HEK293 (cell line): ENCODE measurements at regions not wholly inside any gene's neighbourhood (a gene's known extent, or its start where the extent isn't known, plus 50 kb on each side); places are given as distances from the start of the nearest gene placed in this dataset.

Source experiments
- CTCF ChIA-PET: fragments of 350-600 bp; formaldehyde crosslinking; extraction: SDS; loops from one replicate; lab custom pipeline; 2021; ENCODE audit warnings: antibody characterized with exemption; lab: Yijun Ruan, JAX
- POLR2A ChIA-PET: fragments of 300-600 bp; formaldehyde crosslinking; extraction: SDS; loops from one replicate; lab custom pipeline; 2020; ENCODE audit warnings: antibody characterized with exemption, inconsistent platforms; lab: Yijun Ruan, JAX
- H3K27ac ChIP-seq: fragments of 200-500 bp; sonication (Bioruptor generic); 2 replicates; pipeline ENCODE4 v1.5.1; 2014; ENCODE audit warnings: low read depth, low read length, control low read depth, inconsistent platforms; ENCODE audit errors: extremely low read depth
- H3K36me3 ChIP-seq, 2 experiments: fragments of 200-500 bp in 1 of 2; sonication (Bioruptor generic) in 1 of 2; 1 replicate in 1 of 2; 2 replicates in 1 of 2; pipeline ENCODE4 v1.5.1; 2014 to 2017; ENCODE audit warnings: inconsistent platforms in 2 of 2, low read length in 2 of 2; ENCODE audit not compliant: control insufficient read depth in 2 of 2, insufficient read depth in 1 of 2
- H3K4me1 ChIP-seq: fragments of 200-500 bp; sonication (Bioruptor generic); 2 replicates; pipeline ENCODE4 v1.5.1; 2014; ENCODE audit warnings: mild to moderate bottlenecking, low read length, inconsistent platforms; ENCODE audit not compliant: control insufficient read depth, insufficient read depth
- H3K4me3 ChIP-seq: 2 replicates; pipeline ENCODE4 v1.5.1; 2011; ENCODE audit warnings: low read depth, mild to moderate bottlenecking, control low read depth, low read length, moderate library complexity
- H3K9me3 ChIP-seq: fragments of 200-500 bp; sonication (Bioruptor generic); 2 replicates; pipeline ENCODE4 v1.5.1; 2014; ENCODE audit warnings: low read depth, low read length, inconsistent platforms; ENCODE audit not compliant: control insufficient read depth, insufficient read depth
- AEBP2 ChIP-seq: fragments of 450-650 bp; formaldehyde crosslinking; IDR thresholded peaks from 2 replicates; pipeline ENCODE4 v1.5.1; 2016; ENCODE audit warnings: missing biosample characterization, missing genetic modification characterization, borderline replicate concordance
- ELK4 ChIP-seq: IDR thresholded peaks from 2 replicates; pipeline ENCODE4 v1.6.1; 2011; ENCODE audit warnings: mild to moderate bottlenecking, low read depth, low read length, borderline replicate concordance
- GLI4 ChIP-seq: fragments of 450-650 bp; formaldehyde crosslinking; IDR thresholded peaks from 2 replicates; pipeline ENCODE4 v1.5.1; 2016; ENCODE audit warnings: missing biosample characterization, missing genetic modification characterization
- PRDM1 ChIP-seq: fragments of 450-650 bp; formaldehyde crosslinking; IDR thresholded peaks from 2 replicates; pipeline ENCODE4; 2016; ENCODE audit warnings: missing biosample characterization, missing genetic modification characterization
- REST ChIP-seq: fragments of 450-650 bp; formaldehyde crosslinking; IDR thresholded peaks from 2 replicates; pipeline ENCODE4 v1.5.1; 2016; ENCODE audit warnings: missing biosample characterization, missing genetic modification characterization
- SP2 ChIP-seq: fragments of 450-650 bp; formaldehyde crosslinking; IDR thresholded peaks from 2 replicates; pipeline ENCODE4 v1.5.1; 2016; ENCODE audit warnings: missing biosample characterization, missing genetic modification characterization
- ZEB2 ChIP-seq: fragments of 450-650 bp; formaldehyde crosslinking; IDR thresholded peaks from 2 replicates; pipeline ENCODE4 v1.5.1; 2016; ENCODE audit warnings: missing biosample characterization, missing genetic modification characterization
- ZFP69B ChIP-seq: fragments of 450-650 bp; formaldehyde crosslinking; IDR thresholded peaks from 2 replicates; pipeline ENCODE4 v1.5.1; 2016; ENCODE audit warnings: missing biosample characterization, missing genetic modification characterization
- ZIC2 ChIP-seq: fragments of 450-650 bp; formaldehyde crosslinking; IDR thresholded peaks from 2 replicates; pipeline ENCODE4 v1.5.1; 2016; ENCODE audit warnings: missing biosample characterization, missing genetic modification characterization
- ZNF19 ChIP-seq: fragments of 450-650 bp; formaldehyde crosslinking; IDR thresholded peaks from 2 replicates; pipeline ENCODE4; 2016; ENCODE audit warnings: missing biosample characterization, missing genetic modification characterization, low read depth
- ZNF274 ChIP-seq, 2 experiments: fragments of 200-500 bp in 1 of 2; fragments of 450-650 bp in 1 of 2; sonication (Bioruptor generic) in 1 of 2; formaldehyde crosslinking in 1 of 2; IDR thresholded peaks; 2 replicates each; pipeline versions ENCODE4 v1.5.1 to v1.6.1; 2014 to 2016; ENCODE audit warnings: borderline replicate concordance in 1 of 2, inconsistent platforms in 1 of 2, low read length in 1 of 2, missing biosample characterization in 1 of 2, missing genetic modification characterization in 1 of 2
- ZNF561 ChIP-seq: fragments of 450-650 bp; IDR thresholded peaks from 2 replicates; pipeline ENCODE4 v1.5.1; 2018; ENCODE audit warnings: missing biosample characterization, missing genetic modification characterization, borderline replicate concordance
- ZNF571 ChIP-seq: fragments of 450-650 bp; formaldehyde crosslinking; IDR thresholded peaks from 2 replicates; pipeline ENCODE4 v1.5.0; 2017; ENCODE audit warnings: missing biosample characterization, missing genetic modification characterization
- ZNF585B ChIP-seq: fragments of 450-650 bp; formaldehyde crosslinking; IDR thresholded peaks from 2 replicates; pipeline ENCODE4 v1.5.1; 2016; ENCODE audit warnings: missing biosample characterization, missing genetic modification characterization
- TF ChIP-seq, protein P1 (sequence below): fragments of 450-650 bp; formaldehyde crosslinking; IDR thresholded peaks from 2 replicates; pipeline ENCODE4 v1.5.1; 2017; ENCODE audit warnings: missing biosample characterization, missing genetic modification characterization
- TF ChIP-seq, protein P2 (sequence below): fragments of 450-650 bp; formaldehyde crosslinking; IDR thresholded peaks from 2 replicates; pipeline ENCODE4 v1.5.1; 2016; ENCODE audit warnings: missing biosample characterization, missing genetic modification characterization
- TF ChIP-seq, protein P3 (sequence below): fragments of 450-650 bp; formaldehyde crosslinking; IDR thresholded peaks from 2 replicates; pipeline ENCODE4 v1.5.1; 2016; ENCODE audit warnings: missing biosample characterization, missing genetic modification characterization
- TF ChIP-seq, protein P4 (sequence below): fragments of 450-650 bp; formaldehyde crosslinking; IDR thresholded peaks from 2 replicates; pipeline ENCODE4 v1.5.1; 2017; ENCODE audit warnings: missing biosample characterization, missing genetic modification characterization

DNA sequence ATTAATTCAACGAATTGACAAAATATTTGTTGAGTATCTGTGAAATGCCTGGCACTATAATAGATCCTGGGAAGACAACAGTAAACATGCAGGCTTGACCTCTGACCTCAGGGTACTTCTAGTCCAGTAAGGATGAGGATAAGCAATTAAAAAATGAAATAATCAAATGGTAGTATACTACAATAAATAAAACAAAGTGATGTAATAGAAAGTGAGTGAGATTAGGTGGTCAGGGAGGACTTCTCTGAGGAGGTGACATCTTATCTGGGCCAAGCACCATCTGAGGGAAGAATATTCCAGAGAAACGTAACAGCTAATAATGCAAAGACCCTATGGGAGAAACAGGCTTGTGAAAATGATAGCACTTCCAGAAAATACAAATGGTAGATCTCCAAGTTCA, 50.1 kb upstream of the RHOBTB1 start:
- no peak for TF ChIP-seq ZIC2 (tag by site-specific recombination)
- TF ChIP-seq, protein P1, sequence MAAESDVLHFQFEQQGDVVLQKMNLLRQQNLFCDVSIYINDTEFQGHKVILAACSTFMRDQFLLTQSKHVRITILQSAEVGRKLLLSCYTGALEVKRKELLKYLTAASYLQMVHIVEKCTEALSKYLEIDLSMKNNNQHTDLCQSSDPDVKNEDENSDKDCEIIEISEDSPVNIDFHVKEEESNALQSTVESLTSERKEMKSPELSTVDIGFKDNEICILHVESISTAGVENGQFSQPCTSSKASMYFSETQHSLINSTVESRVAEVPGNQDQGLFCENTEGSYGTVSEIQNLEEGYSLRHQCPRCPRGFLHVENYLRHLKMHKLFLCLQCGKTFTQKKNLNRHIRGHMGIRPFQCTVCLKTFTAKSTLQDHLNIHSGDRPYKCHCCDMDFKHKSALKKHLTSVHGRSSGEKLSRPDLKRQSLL (tag by site-specific recombination): no peak
- TF ChIP-seq ZNF571 (tag by site-specific recombination): no peak
- TF ChIP-seq, protein P2, sequence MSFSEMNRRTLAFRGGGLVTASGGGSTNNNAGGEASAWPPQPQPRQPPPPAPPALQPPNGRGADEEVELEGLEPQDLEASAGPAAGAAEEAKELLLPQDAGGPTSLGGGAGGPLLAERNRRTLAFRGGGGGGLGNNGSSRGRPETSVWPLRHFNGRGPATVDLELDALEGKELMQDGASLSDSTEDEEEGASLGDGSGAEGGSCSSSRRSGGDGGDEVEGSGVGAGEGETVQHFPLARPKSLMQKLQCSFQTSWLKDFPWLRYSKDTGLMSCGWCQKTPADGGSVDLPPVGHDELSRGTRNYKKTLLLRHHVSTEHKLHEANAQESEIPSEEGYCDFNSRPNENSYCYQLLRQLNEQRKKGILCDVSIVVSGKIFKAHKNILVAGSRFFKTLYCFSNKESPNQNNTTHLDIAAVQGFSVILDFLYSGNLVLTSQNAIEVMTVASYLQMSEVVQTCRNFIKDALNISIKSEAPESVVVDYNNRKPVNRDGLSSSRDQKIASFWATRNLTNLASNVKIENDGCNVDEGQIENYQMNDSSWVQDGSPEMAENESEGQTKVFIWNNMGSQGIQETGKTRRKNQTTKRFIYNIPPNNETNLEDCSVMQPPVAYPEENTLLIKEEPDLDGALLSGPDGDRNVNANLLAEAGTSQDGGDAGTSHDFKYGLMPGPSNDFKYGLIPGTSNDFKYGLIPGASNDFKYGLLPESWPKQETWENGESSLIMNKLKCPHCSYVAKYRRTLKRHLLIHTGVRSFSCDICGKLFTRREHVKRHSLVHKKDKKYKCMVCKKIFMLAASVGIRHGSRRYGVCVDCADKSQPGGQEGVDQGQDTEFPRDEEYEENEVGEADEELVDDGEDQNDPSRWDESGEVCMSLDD (tag by site-specific recombination): no peak
- TF ChIP-seq PRDM1 (tag by site-specific recombination): no peak
- TF ChIP-seq REST (tag by site-specific recombination): no peak
- TF ChIP-seq ZNF561: no peak
- TF ChIP-seq SP2 (tag by site-specific recombination): no peak
- no peak for TF ChIP-seq ZNF19
- no peak for TF ChIP-seq ZEB2
- TF ChIP-seq, protein P3, sequence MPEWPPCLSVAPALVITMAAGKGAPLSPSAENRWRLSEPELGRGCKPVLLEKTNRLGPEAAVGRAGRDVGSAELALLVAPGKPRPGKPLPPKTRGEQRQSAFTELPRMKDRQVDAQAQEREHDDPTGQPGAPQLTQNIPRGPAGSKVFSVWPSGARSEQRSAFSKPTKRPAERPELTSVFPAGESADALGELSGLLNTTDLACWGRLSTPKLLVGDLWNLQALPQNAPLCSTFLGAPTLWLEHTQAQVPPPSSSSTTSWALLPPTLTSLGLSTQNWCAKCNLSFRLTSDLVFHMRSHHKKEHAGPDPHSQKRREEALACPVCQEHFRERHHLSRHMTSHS (tag by site-specific recombination): no peak
- no peak for TF ChIP-seq ZNF585B (tag by site-specific recombination)
- TF ChIP-seq ZFP69B: no peak
- no peak for TF ChIP-seq GLI4 (tag by site-specific recombination)
- no peak for TF ChIP-seq ELK4
- TF ChIP-seq, protein P4, sequence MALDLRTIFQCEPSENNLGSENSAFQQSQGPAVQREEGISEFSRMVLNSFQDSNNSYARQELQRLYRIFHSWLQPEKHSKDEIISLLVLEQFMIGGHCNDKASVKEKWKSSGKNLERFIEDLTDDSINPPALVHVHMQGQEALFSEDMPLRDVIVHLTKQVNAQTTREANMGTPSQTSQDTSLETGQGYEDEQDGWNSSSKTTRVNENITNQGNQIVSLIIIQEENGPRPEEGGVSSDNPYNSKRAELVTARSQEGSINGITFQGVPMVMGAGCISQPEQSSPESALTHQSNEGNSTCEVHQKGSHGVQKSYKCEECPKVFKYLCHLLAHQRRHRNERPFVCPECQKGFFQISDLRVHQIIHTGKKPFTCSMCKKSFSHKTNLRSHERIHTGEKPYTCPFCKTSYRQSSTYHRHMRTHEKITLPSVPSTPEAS (tag by site-specific recombination): no peak
- TF ChIP-seq ZNF274 (IDR thresholded peaks at IDR 0.05; ENCODE audit: low read length): no peak
- no peak for TF ChIP-seq ZNF274 (tag by site-specific recombination; IDR thresholded peaks at IDR 0.05; ENCODE audit: borderline replicate concordance)
- TF ChIP-seq AEBP2 (tag by site-specific recombination): no peak
- peaks cover 7% of the 10 kb centered on the region for H3K4me1 ChIP-seq
- ChIA-PET POLR2A (no interaction called here), CTCF (no interaction called here)
- no peaks in the 10 kb centered on the region for H3K9me3 ChIP-seq
- H3K27ac ChIP-seq: no peak overlapping the region
- H3K36me3 ChIP-seq: no peaks in the 10 kb centered on the region
- H3K4me3 ChIP-seq: no peak overlapping the region
